Sigmoid colon (tissue), 4 donors: ENCODE measurements at regions not wholly inside any gene's neighbourhood (a gene's known extent, or its start where the extent isn't known, plus 50 kb on each side); places are given as distances from the start of the nearest gene placed in this dataset.

Experiments
- CTCF ChIP-seq, 4 experiments: fragments of 450-650 bp in 3 of 4; fragments of 200-600 bp in 1 of 4; IDR thresholded peaks; one replicate each; pipeline ENCODE4 v1.5.1; 2016 to 2019; ENCODE audit warnings: antibody characterized with exemption in 4 of 4, mild to moderate bottlenecking in 3 of 4, moderate library complexity in 2 of 4
- EP300 ChIP-seq, 4 donors: sonication (generic); formaldehyde crosslinking; IDR thresholded peaks; one replicate each; pipeline ENCODE4 v1.6.1; 2017; ENCODE audit warnings: antibody characterized with exemption in 4 of 4
- POLR2A ChIP-seq, 2 donors: fragments of 450-650 bp; IDR thresholded peaks; one replicate each; pipeline ENCODE4 v1.6.1; 2016; ENCODE audit warnings: antibody characterized with exemption in 2 of 2, mild to moderate bottlenecking in 2 of 2, moderate library complexity in 2 of 2
- POLR2AphosphoS5 ChIP-seq, 4 donors: sonication (generic); formaldehyde crosslinking; IDR thresholded peaks; one replicate each; pipeline ENCODE4 v1.6.1; 2017; ENCODE audit warnings: antibody characterized with exemption in 4 of 4

GRCh38 chr2:221263573-221263972 is 308.5 kb downstream of the EPHA4 start:
- no peak for TF ChIP-seq CTCF (IDR thresholded peaks at IDR 0.05)
- no peak for TF ChIP-seq POLR2A (IDR thresholded peaks at IDR 0.05)
- TF ChIP-seq POLR2AphosphoS5 (IDR thresholded peaks at IDR 0.05): no peak
- no peak for TF ChIP-seq EP300 (IDR thresholded peaks at IDR 0.05)
